Chondrocyte (in vitro differentiated cells): ENCODE measurements at regions not wholly inside any gene's neighbourhood (a gene's known extent, or its start where the extent isn't known, plus 50 kb on each side); places are given as distances from the start of the nearest gene placed in this dataset.
"Not testable (repeated sequence)": the region's sequence is repeated elsewhere in the genome, so short reads cannot be mapped to it uniquely, and the experiment has no call there.

Source experiments
- DNase-seq: peaks from one replicate; pipeline ENCODE4 v3.0.0; 2021; ENCODE audit warnings: mixed read lengths, low spot score
- H3K27ac Mint-ChIP-seq: one replicate; pipeline ENCODE4 v1.8.0; 2021; ENCODE audit warnings: mild to moderate bottlenecking, moderate library complexity, mixed read lengths; ENCODE audit not compliant: unreplicated experiment
- H3K27me3 Mint-ChIP-seq: 2 replicates; pipeline ENCODE4 v1.8.0; 2021; ENCODE audit warnings: low read depth, mixed read lengths
- H3K36me3 Mint-ChIP-seq: 2 replicates; pipeline ENCODE4 v1.8.0; 2021; ENCODE audit warnings: low read depth, mixed read lengths
- H3K4me1 Mint-ChIP-seq: 2 replicates; pipeline ENCODE4 v1.8.0; 2021; ENCODE audit warnings: low read depth, mild to moderate bottlenecking, mixed read lengths
- H3K4me3 Mint-ChIP-seq: one replicate; pipeline ENCODE4 v1.8.0; 2021; ENCODE audit warnings: mild to moderate bottlenecking, moderate library complexity, mixed read lengths; ENCODE audit not compliant: unreplicated experiment
- H3K9me3 Mint-ChIP-seq: 2 replicates; pipeline ENCODE4 v1.8.0; 2021; ENCODE audit warnings: low read depth, mixed read lengths
- CTCF ChIP-seq: fragments of 200-600 bp; sonication (generic); IDR thresholded peaks from 2 replicates; pipeline ENCODE4 v1.5.0; 2021; ENCODE audit warnings: antibody characterized with exemption, mild to moderate bottlenecking, moderate library complexity

GRCh38 chr7:138317044-138317596, 142.9 kb upstream of the TRIM24 start:
- Mint-ChIP-seq H3K4me1 (peaks cover 16% of the 10 kb centered on the region), H3K4me3 (no peak overlapping the region), H3K36me3 (peaks cover 8% of the 10 kb centered on the region), H3K9me3 (peaks cover 19% of the 10 kb centered on the region), H3K27me3 (no peaks in the 10 kb centered on the region), H3K27ac (peak overlapping the region; percentile 53)
- DNase-seq = no peak
- TF ChIP-seq CTCF = no peak

DNA sequence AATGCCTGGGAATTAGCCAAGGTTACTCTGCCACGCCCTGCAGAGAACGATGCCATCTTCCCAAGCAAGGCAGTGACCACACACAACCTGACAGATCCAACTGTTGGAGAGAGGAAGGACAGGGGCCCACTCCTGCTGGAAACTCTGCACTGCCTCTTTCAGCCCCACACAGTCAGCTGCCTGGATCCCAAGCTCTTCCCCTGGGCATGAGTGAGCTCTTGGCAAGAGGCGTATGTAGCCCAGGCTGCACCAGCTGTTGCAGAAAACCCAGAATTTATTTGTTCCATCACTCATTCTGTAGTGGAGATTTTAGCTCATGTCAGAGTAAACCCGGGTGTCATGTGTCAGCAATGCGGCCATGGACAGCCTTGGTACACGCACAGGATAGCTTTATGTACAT, 135.1 kb upstream of the TRIM24 start:
- Mint-ChIP-seq H3K36me3 (peaks cover 10% of the 10 kb centered on the region), H3K4me1 (peaks cover 4% of the 10 kb centered on the region), H3K9me3 (peaks cover 28% of the 10 kb centered on the region), H3K4me3 (no peak overlapping the region), H3K27ac (no peak overlapping the region), H3K27me3 (no peaks in the 10 kb centered on the region)
- no peak for TF ChIP-seq CTCF
- no peak for DNase-seq

DNA sequence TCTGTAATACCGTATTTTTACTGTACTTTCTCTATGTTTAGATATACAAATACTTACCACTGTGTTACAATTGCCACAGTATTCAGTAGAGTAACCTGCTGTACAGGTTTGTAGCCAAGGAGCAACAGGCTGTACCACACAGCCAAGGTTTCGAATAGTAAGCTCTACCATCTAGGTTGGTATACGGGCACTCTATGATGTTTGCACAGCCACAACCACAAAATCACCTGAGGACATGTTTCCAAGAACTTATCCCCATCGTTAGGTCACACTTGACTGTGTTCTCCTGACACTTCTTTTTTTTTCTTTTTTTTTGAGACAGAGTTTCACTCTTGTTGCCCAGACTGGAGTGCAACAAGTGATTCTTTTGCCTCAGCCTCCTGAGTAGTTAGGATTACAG, 134.6 kb upstream of the TRIM24 start:
- Mint-ChIP-seq H3K4me3 (no peak overlapping the region), H3K27ac (no peak overlapping the region), H3K9me3 (peaks cover 27% of the 10 kb centered on the region), H3K27me3 (no peaks in the 10 kb centered on the region), H3K4me1 (peaks cover 4% of the 10 kb centered on the region), H3K36me3 (peaks cover 11% of the 10 kb centered on the region)
- DNase-seq = no peak
- TF ChIP-seq CTCF = no peak

- Mint-ChIP-seq H3K27ac (peak overlapping the region; percentile 37), H3K9me3 (peaks cover 34% of the 10 kb centered on the region), H3K36me3 (peaks cover 12% of the 10 kb centered on the region), H3K4me3 (no peak overlapping the region), H3K27me3 (no peaks in the 10 kb centered on the region), H3K4me1 (peaks cover 4% of the 10 kb centered on the region)
- no peak for TF ChIP-seq CTCF
- no peak for DNase-seq
Measured at GRCh38 chr7:138328215-138328614, 131.8 kb upstream of the TRIM24 start.

GRCh38 chr7:138332850-138333249, 127.2 kb upstream of the TRIM24 start:
- H3K27ac Mint-ChIP-seq, DNase-seq, H3K27me3 Mint-ChIP-seq, H3K4me1 Mint-ChIP-seq, H3K4me3 Mint-ChIP-seq: not testable (repeated sequence)
- peaks cover 36% of the 10 kb centered on the region for H3K9me3 Mint-ChIP-seq
- H3K36me3 Mint-ChIP-seq = peaks cover 14% of the 10 kb centered on the region

DNA sequence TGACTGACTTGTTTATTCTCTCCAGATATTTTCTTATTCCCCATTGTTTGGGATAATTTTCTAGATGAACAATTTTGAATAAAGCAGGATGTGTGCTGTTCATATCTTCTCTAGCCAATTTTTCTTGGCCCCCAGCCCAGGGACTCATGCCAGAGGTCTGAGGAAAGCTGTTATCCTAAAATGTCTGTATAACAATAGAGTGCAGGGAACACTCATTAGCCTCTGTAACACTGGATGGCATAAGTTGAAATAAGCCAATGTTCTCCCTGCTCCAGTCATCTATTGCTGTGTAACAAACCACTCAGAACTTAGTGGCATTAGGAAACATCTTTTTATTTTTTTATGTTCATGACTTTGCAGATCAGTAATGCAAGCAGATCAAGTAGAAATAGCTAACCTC, 121.7 kb upstream of the TRIM24 start:
- H3K27ac Mint-ChIP-seq = peak overlapping the region; percentile 41
- no peak overlapping the region for H3K4me3 Mint-ChIP-seq
- peaks cover 16% of the 10 kb centered on the region for H3K36me3 Mint-ChIP-seq
- H3K4me1 Mint-ChIP-seq = peaks cover 7% of the 10 kb centered on the region
- DNase-seq = no peak
- peaks cover 60% of the 10 kb centered on the region for H3K9me3 Mint-ChIP-seq
- no peak for TF ChIP-seq CTCF
- no peaks in the 10 kb centered on the region for H3K27me3 Mint-ChIP-seq

GRCh38 chr7:138339229-138339628, 120.8 kb upstream of the TRIM24 start:
- DNase-seq, H3K27me3 Mint-ChIP-seq, H3K4me3 Mint-ChIP-seq, H3K27ac Mint-ChIP-seq, H3K4me1 Mint-ChIP-seq: not testable (repeated sequence)
- H3K36me3 Mint-ChIP-seq = peaks cover 13% of the 10 kb centered on the region
- H3K9me3 Mint-ChIP-seq = peaks cover 62% of the 10 kb centered on the region
